K562 (cell line): ENCODE measurements at regions not wholly inside any gene's neighbourhood (a gene's known extent, or its start where the extent isn't known, plus 50 kb on each side); places are given as distances from the start of the nearest gene placed in this dataset.

Source experiments
- ATAC-seq: fragments of 200-7000 bp; cut with Tn5 transposase; 3 replicates; pipeline ENCODE4 v1.9.1; 2020; ENCODE audit warnings: moderate library complexity
- BruUV-seq: library from RNA; stranded (reverse); fragments of 400-500 nt; replicated peaks from 2 replicates; lab custom pipeline; 2021; lab: Mats Ljungman, UMichigan
- CTCF ChIA-PET: fragments of 300-600 bp; formaldehyde crosslinking; extraction: SDS; loops from one replicate; lab custom pipeline; 2021; ENCODE audit warnings: low intra/inter-chr PET ratio; lab: Yijun Ruan, JAX
- POLR2A ChIA-PET: fragments of 300-600, 350-650 bp; sonication (Branson Sonifier 250); formaldehyde crosslinking; extraction: SDS; loops from one replicate; lab custom pipeline; 2021; ENCODE audit warnings: antibody characterized with exemption, inconsistent platforms; lab: Yijun Ruan, JAX
- DNase-seq, 4 experiments: peaks; one replicate each; pipeline versions ENCODE4 v3.0.0 to v3.0.0-alpha.2; 2011 to 2018; ENCODE audit warnings: low spot score in 3 of 4, mixed read lengths in 3 of 4; ENCODE audit errors: extremely low read depth in 1 of 4
- FAIRE-seq: peaks from 2 replicates; lab custom pipeline; 2011; peaks lifted over from hg19 to GRCh38; lab: Jason Lieb, UNC
- H2AFZ ChIP-seq: 2 replicates; pipeline ENCODE4 v1.6.0; 2011; ENCODE audit warnings: low read depth, low read length, control low read depth, inconsistent platforms
- H3K27ac ChIP-seq: fragments of 200-600 bp; 3 replicates; pipeline ENCODE4 v1.8.0; 2011; ENCODE audit warnings: low read depth, mild to moderate bottlenecking, control low read depth, inconsistent platforms, low read length, moderate library complexity, mixed read lengths; ENCODE audit errors: extremely low read depth
- H3K27me3 ChIP-seq, 2 experiments: fragments of 300-600 bp in 1 of 2; 2 replicates in 1 of 2; 3 replicates in 1 of 2; pipeline versions ENCODE4 v1.6.0 to v1.8.0; 2011; ENCODE audit warnings: inconsistent platforms in 2 of 2, low read length in 2 of 2, mild to moderate bottlenecking in 1 of 2, mixed read lengths in 1 of 2, moderate library complexity in 1 of 2; ENCODE audit not compliant: control insufficient read depth in 2 of 2, insufficient read depth in 2 of 2
- H3K36me3 ChIP-seq: fragments of 300-600 bp; 3 replicates; pipeline ENCODE4 v1.8.0; 2011; ENCODE audit warnings: mild to moderate bottlenecking, low read length, inconsistent platforms; ENCODE audit not compliant: control insufficient read depth, insufficient read depth
- H3K4me1 ChIP-seq, 2 experiments: fragments of 200-600 bp in 1 of 2; replicated peaks in 1 of 2; 2 replicates in 1 of 2; 3 replicates in 1 of 2; pipeline versions ENCODE4 v1.5.1 to v1.8.0; 2011; ENCODE audit warnings: inconsistent platforms in 2 of 2, low read length in 2 of 2, mild to moderate bottlenecking in 1 of 2, mixed read lengths in 1 of 2, moderate library complexity in 1 of 2; ENCODE audit not compliant: control insufficient read depth in 2 of 2, insufficient read depth in 2 of 2
- H3K4me2 ChIP-seq: 2 replicates; pipeline ENCODE4 v1.6.1; 2011; ENCODE audit warnings: low read length, control low read depth, inconsistent platforms, mixed read lengths; ENCODE audit not compliant: insufficient read depth
- H3K4me3 ChIP-seq: fragments of 200-600 bp; sonication (generic), shearing (Covaris generic); 2 replicates; pipeline ENCODE4 v1.5.1; 2016; ENCODE audit warnings: control low read depth, inconsistent platforms
- H3K79me2 ChIP-seq: fragments of 200-600 bp; 3 replicates; pipeline ENCODE4 v1.8.0; 2011; ENCODE audit warnings: low read length, inconsistent platforms; ENCODE audit not compliant: control insufficient read depth, insufficient read depth
- H3K9ac ChIP-seq, 2 experiments: 2 replicates each; pipeline versions ENCODE4 v1.6.0 to v1.6.1; 2011; ENCODE audit warnings: low read depth in 2 of 2, low read length in 2 of 2, control low read depth in 1 of 2, inconsistent platforms in 1 of 2, mild to moderate bottlenecking in 1 of 2, mixed read lengths in 1 of 2; ENCODE audit not compliant: insufficient read depth in 1 of 2
- H3K9me1 ChIP-seq: one replicate; pipeline ENCODE4 v1.6.0; 2011; ENCODE audit warnings: inconsistent platforms, mild to moderate bottlenecking, low read length, moderate library complexity; ENCODE audit not compliant: control insufficient read depth, insufficient read depth
- H3K9me3 ChIP-seq: replicated peaks from 2 replicates; pipeline ENCODE4 v1.5.1; 2011; ENCODE audit warnings: low read depth, low read length, inconsistent platforms; ENCODE audit not compliant: control insufficient read depth, insufficient read depth
- H4K20me1 ChIP-seq: replicated peaks from 2 replicates; pipeline ENCODE4 v1.6.1; 2011; ENCODE audit warnings: low read length, inconsistent platforms, mixed read lengths; ENCODE audit not compliant: control insufficient read depth, insufficient read depth
- CEBPG ChIP-seq, 3 experiments: fragments of 200-800 bp in 1 of 3; sonication (Bioruptor generic) in 1 of 3; sonication (generic) in 1 of 3; formaldehyde crosslinking in 1 of 3; IDR thresholded peaks in 2 of 3; conservative IDR thresholded peaks in 1 of 3; 2 replicates each; pipeline versions ENCODE4 v1.6.1 to v1.8.0; 2016 to 2022; ENCODE audit warnings: missing compliant biosample characterization in 2 of 3, missing genetic modification characterization in 2 of 3, mild to moderate bottlenecking in 1 of 3, missing genetic modification reagents in 1 of 3
- IRF1 ChIP-seq: sonication (generic); formaldehyde crosslinking; IDR thresholded peaks from 2 replicates; pipeline ENCODE4 v1.8.0; 2022; ENCODE audit warnings: missing genetic modification reagents, mild to moderate bottlenecking, borderline replicate concordance
- L3MBTL2 ChIP-seq: fragments of 450-650 bp; IDR thresholded peaks from 2 replicates; pipeline ENCODE4 v1.6.1; 2016; ENCODE audit warnings: mild to moderate bottlenecking, moderate library complexity
- NRF1 ChIP-seq, 2 experiments: fragments of 450-650 bp; IDR thresholded peaks in 1 of 2; conservative IDR thresholded peaks in 1 of 2; 2 replicates each; pipeline ENCODE4 v1.6.1; 2014; ENCODE audit warnings: mild to moderate bottlenecking in 2 of 2
- ZBTB43 ChIP-seq: sonication (generic); formaldehyde crosslinking; IDR thresholded peaks from 2 replicates; pipeline ENCODE4 v1.8.0; 2023; ENCODE audit warnings: mild to moderate bottlenecking, missing genetic modification reagents
- WGBS: fragments of 100-300 bp; shearing (Covaris generic); methylation state at CpG from one replicate; pipeline ENCODE4 v1.1.6; 2016; ENCODE audit warnings: low coverage, mixed read lengths; ENCODE audit not compliant: insufficient coverage; ENCODE audit errors: missing lambda C conversion rate; 5-methylcytosine and 5-hydroxymethylcytosine counted together
- in situ Hi-C: fragments of 300-500 bp; cut with MboI; formaldehyde crosslinking; loops from 4 replicates; pipeline ENCODE4 v1.15.0; 2018; ENCODE audit warnings: inconsistent platforms, mixed read lengths
- intact Hi-C: fragments of 100-400 bp; cut with micrococcal nuclease; formaldehyde crosslinking; loops from 2 replicates; pipeline ENCODE4 v1.14.2; 2022

GRCh38 chr17:27974045-27974436 is 68.4 kb upstream of the NLK start:
- Histone ChIP-seq H3K4me3 (no peak overlapping the region), H3K4me2 (no peak overlapping the region), H3K9ac (no peak overlapping the region), H2AFZ (no peak overlapping the region), H3K36me3 (no peaks in the 10 kb centered on the region), H3K27me3 (no peaks in the 10 kb centered on the region), H3K4me1 (peaks cover 29 to 73% of the 10 kb centered on the region in 2 experiments), H3K27ac (no peak overlapping the region), H4K20me1 (no peaks in the 10 kb centered on the region), H3K9me3 (no peaks in the 10 kb centered on the region), H3K9me1 (no peaks in the 10 kb centered on the region), H3K79me2 (no peaks in the 10 kb centered on the region)
- WGBS = 84% methylated on average over 3 of the region's 3 CpGs
- FAIRE-seq (no peak), DNase-seq (no peak), ATAC-seq (no peak)
- intact Hi-C loops = no loop called here
- BruUV-seq = no TSS peak
- no peak for TF ChIP-seq CEBPG (CRISPR knock-in tag; IDR thresholded peaks at IDR 0.05)
- no peak for TF ChIP-seq CEBPG (tag; conservative IDR thresholded peaks at IDR 0.05 in 1 of 2, IDR thresholded peaks at IDR 0.05 in 1 of 2)
- peak; percentile 27 for TF ChIP-seq L3MBTL2
- no peak for TF ChIP-seq ZBTB43 (CRISPR knock-in tag)
- no peak for TF ChIP-seq IRF1 (CRISPR knock-in tag)
- TF ChIP-seq NRF1 (conservative IDR thresholded peaks at IDR 0.05 in 1 of 2, IDR thresholded peaks at IDR 0.05 in 1 of 2) = peak; percentile 79 to 81
- in situ Hi-C loops = no loop called here
- POLR2A ChIA-PET = no interaction called here
- CTCF ChIA-PET = no interaction called here
